H9 (cell line): ENCODE measurements at regions not wholly inside any gene's neighbourhood (a gene's known extent, or its start where the extent isn't known, plus 50 kb on each side); places are given as distances from the start of the nearest gene placed in this dataset.

ENCODE experiments used
- DNase-seq: peaks from one replicate; pipeline ENCODE4 v3.0.0-alpha.2; 2017
- H2AFZ ChIP-seq: one replicate; pipeline ENCODE4 v1.6.1; 2013; ENCODE audit warnings: mild to moderate bottlenecking, low read length, control low read depth, moderate library complexity
- H2AK5ac ChIP-seq: 2 replicates; pipeline ENCODE4 v1.6.1; 2013; ENCODE audit warnings: low read length, control low read depth, mixed read lengths; ENCODE audit not compliant: insufficient read length
- H2BK120ac ChIP-seq: one replicate; pipeline ENCODE4 v1.6.1; 2013; ENCODE audit warnings: low read depth, mild to moderate bottlenecking, low read length, control low read depth, inconsistent platforms; ENCODE audit not compliant: poor library complexity, severe bottlenecking
- H2BK12ac ChIP-seq: 2 replicates; pipeline ENCODE4 v1.6.1; 2013; ENCODE audit warnings: low read length, control low read depth, mixed read lengths, low read depth; ENCODE audit not compliant: insufficient read length
- H2BK15ac ChIP-seq: 2 replicates; pipeline ENCODE4 v1.6.1; 2013; ENCODE audit warnings: low read depth, low read length, control low read depth
- H2BK20ac ChIP-seq: one replicate; pipeline ENCODE4 v1.6.1; 2013; ENCODE audit warnings: low read depth, mild to moderate bottlenecking, low read length, control low read depth, inconsistent platforms; ENCODE audit not compliant: poor library complexity, severe bottlenecking
- H2BK5ac ChIP-seq: 2 replicates; pipeline ENCODE4 v1.6.1; 2013; ENCODE audit warnings: low read length, control low read depth, mixed read lengths; ENCODE audit not compliant: insufficient read length
- H3K14ac ChIP-seq: 2 replicates; pipeline ENCODE4 v1.6.1; 2013; ENCODE audit warnings: low read length, control low read depth; ENCODE audit not compliant: insufficient read depth
- H3K18ac ChIP-seq: 2 replicates; pipeline ENCODE4 v1.6.1; 2013; ENCODE audit warnings: low read depth, mild to moderate bottlenecking, mixed read lengths, low read length, control low read depth; ENCODE audit not compliant: insufficient read length
- H3K23ac ChIP-seq: 2 replicates; pipeline ENCODE4 v1.6.1; 2013; ENCODE audit warnings: low read length, control low read depth, mixed read lengths, low read depth; ENCODE audit not compliant: insufficient read length
- H3K23me2 ChIP-seq: 2 replicates; pipeline ENCODE4 v1.6.1; 2013; ENCODE audit warnings: low read depth, mild to moderate bottlenecking, mixed read lengths, low read length, control low read depth; ENCODE audit not compliant: insufficient read length, poor library complexity, severe bottlenecking
- H3K27ac ChIP-seq: 2 replicates; pipeline ENCODE4 v1.5.1; 2013; ENCODE audit warnings: low read length, control low read depth, mixed read lengths, low read depth; ENCODE audit not compliant: insufficient read length
- H3K27me3 ChIP-seq: 2 replicates; pipeline ENCODE4 v1.6.1; 2013; ENCODE audit warnings: low read length, control low read depth, inconsistent platforms; ENCODE audit not compliant: insufficient read depth
- H3K4ac ChIP-seq: 2 replicates; pipeline ENCODE4 v1.6.1; 2013; ENCODE audit warnings: low read depth, mild to moderate bottlenecking, control low read depth, inconsistent platforms, low read length, moderate library complexity
- H3K4me1 ChIP-seq: 2 replicates; pipeline ENCODE4 v1.6.1; 2013; ENCODE audit warnings: low read length, control low read depth, inconsistent platforms; ENCODE audit not compliant: insufficient read depth
- H3K4me2 ChIP-seq: 2 replicates; pipeline ENCODE4 v1.6.1; 2013; ENCODE audit warnings: low read length, control low read depth, mixed read lengths; ENCODE audit not compliant: insufficient read length, insufficient read depth
- H3K56ac ChIP-seq: 2 replicates; pipeline ENCODE4 v1.6.1; 2013; ENCODE audit warnings: low read depth, mild to moderate bottlenecking, mixed read lengths, low read length, control low read depth; ENCODE audit not compliant: insufficient read length
- H3K79me1 ChIP-seq: 2 replicates; pipeline ENCODE4 v1.6.1; 2013; ENCODE audit warnings: low read depth, mild to moderate bottlenecking, moderate library complexity, low read length, control low read depth, inconsistent platforms; ENCODE audit not compliant: insufficient read depth, poor library complexity, severe bottlenecking
- H3K79me2 ChIP-seq: 2 replicates; pipeline ENCODE4 v1.6.1; 2013; ENCODE audit warnings: low read length, control low read depth, inconsistent platforms; ENCODE audit not compliant: insufficient read depth
- H3K9ac ChIP-seq: 2 replicates; pipeline ENCODE4 v1.6.1; 2013; ENCODE audit warnings: low read length, control low read depth, mixed read lengths; ENCODE audit not compliant: insufficient read length; ENCODE audit errors: extremely low read depth
- H3K9me3 ChIP-seq: one replicate; pipeline ENCODE4 v1.6.1; 2013; ENCODE audit warnings: low read depth, low read length, inconsistent platforms; ENCODE audit not compliant: control insufficient read depth
- H3T11ph ChIP-seq: one replicate; pipeline ENCODE4 v1.6.1; 2013; ENCODE audit warnings: mild to moderate bottlenecking, low read length, control low read depth, inconsistent platforms
- H4K20me1 ChIP-seq: one replicate; pipeline ENCODE4 v1.6.1; 2013; ENCODE audit not compliant: control insufficient read depth, insufficient read length, insufficient read depth
- H4K5ac ChIP-seq: 2 replicates; pipeline ENCODE4 v1.6.1; 2013; ENCODE audit warnings: low read depth, mild to moderate bottlenecking, mixed read lengths, low read length, control low read depth; ENCODE audit not compliant: insufficient read length
- H4K8ac ChIP-seq: replicated peaks from 2 replicates; pipeline ENCODE4 v1.6.1; 2013; ENCODE audit warnings: low read length, control low read depth, mixed read lengths, low read depth; ENCODE audit not compliant: insufficient read length
- H4K91ac ChIP-seq: 2 replicates; pipeline ENCODE4 v1.6.1; 2013; ENCODE audit warnings: low read depth, mild to moderate bottlenecking, moderate library complexity, mixed read lengths, low read length, control low read depth; ENCODE audit not compliant: insufficient read length
- H3K27ac Mint-ChIP-seq, 3 experiments: 2 replicates in 2 of 3; 3 replicates in 1 of 3; pipeline ENCODE4 v1.8.0; 2020 to 2021; ENCODE audit warnings: mixed read lengths in 3 of 3, mild to moderate bottlenecking in 1 of 3, moderate library complexity in 1 of 3
- H3K27me3 Mint-ChIP-seq: 2 replicates; pipeline ENCODE4 v1.8.0; 2021; ENCODE audit warnings: low read depth, mild to moderate bottlenecking, moderate library complexity, mixed read lengths
- H3K36me3 Mint-ChIP-seq, 3 experiments: 2 replicates in 2 of 3; 3 replicates in 1 of 3; pipeline ENCODE4 v1.8.0; 2020 to 2021; ENCODE audit warnings: low read depth in 3 of 3, mixed read lengths in 3 of 3; ENCODE audit not compliant: insufficient read depth in 1 of 3
- H3K4me1 Mint-ChIP-seq, 2 experiments: 2 replicates each; pipeline ENCODE4 v1.8.0; 2020; ENCODE audit warnings: mixed read lengths in 2 of 2
- H3K4me3 Mint-ChIP-seq, 2 experiments: 2 replicates in 1 of 2; 3 replicates in 1 of 2; pipeline ENCODE4 v1.8.0; 2020 to 2021; ENCODE audit warnings: mild to moderate bottlenecking in 2 of 2, mixed read lengths in 2 of 2, moderate library complexity in 1 of 2
- H3K9me3 Mint-ChIP-seq, 2 experiments: 2 replicates in 1 of 2; 3 replicates in 1 of 2; pipeline ENCODE4 v1.8.0; 2020; ENCODE audit warnings: mild to moderate bottlenecking in 2 of 2, mixed read lengths in 2 of 2, moderate library complexity in 1 of 2
- CTCF ChIP-seq: fragments of 200-600 bp; sonication (generic); conservative IDR thresholded peaks from 3 replicates; pipeline ENCODE4 v1.8.0; 2021; ENCODE audit warnings: antibody characterized with exemption, mild to moderate bottlenecking
- WGBS: extraction: QIAGEN DNeasy Blood & Tissue Kit; methylation state at CpG from one replicate; pipeline ENCODE4 v1.1.7; 2013; ENCODE audit warnings: missing lambda C conversion rate, low lambda C conversion rate, mixed read lengths; ENCODE audit not compliant: insufficient read length; ENCODE audit errors: extremely low coverage; 5-methylcytosine and 5-hydroxymethylcytosine counted together

DNA sequence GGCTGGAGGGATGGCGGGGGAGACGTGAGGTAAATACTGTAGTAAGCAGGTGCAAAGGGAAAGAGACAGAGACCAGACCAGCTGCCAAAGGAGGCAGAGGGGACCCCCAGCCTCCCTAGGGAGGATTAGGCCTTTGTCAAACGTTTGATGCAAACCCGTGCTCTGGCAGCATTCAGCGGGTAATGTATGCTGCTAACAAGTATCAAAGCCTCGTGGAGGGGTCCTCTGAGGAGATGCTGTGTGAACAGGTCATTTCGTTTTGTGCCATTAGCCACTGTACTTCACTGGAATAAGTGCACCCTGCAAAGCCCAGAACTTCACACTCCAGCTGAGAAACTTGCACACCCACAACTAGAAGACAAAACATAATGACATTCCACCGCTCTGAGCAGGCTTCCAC is 644.5 kb downstream of the NPHP4 start:
- peaks cover 0 to 6% of the 10 kb centered on the region in 2 experiments; a peak in 3 of 5 replicates for H3K9me3 Mint-ChIP-seq
- no peak overlapping the region for H3T11ph ChIP-seq
- H3K23me2 ChIP-seq: no peaks in the 10 kb centered on the region
- no peak for TF ChIP-seq CTCF
- no peak overlapping the region for H3K14ac ChIP-seq
- no CpG with 5 or more reads among the region's 8 CpGs for WGBS
- H4K5ac ChIP-seq: no peak overlapping the region
- no peak overlapping the region for H3K4ac ChIP-seq
- no peaks in the 10 kb centered on the region for H3K27me3 ChIP-seq
- no peak overlapping the region for H2AK5ac ChIP-seq
- no peak overlapping the region for H2AFZ ChIP-seq
- H2BK15ac ChIP-seq: no peak overlapping the region
- H3K4me2 ChIP-seq: no peak overlapping the region
- no peak for DNase-seq
- H3K79me1 ChIP-seq: no peaks in the 10 kb centered on the region
- no peak overlapping the region for H3K18ac ChIP-seq
- H2BK12ac ChIP-seq: no peak overlapping the region
- H2BK20ac ChIP-seq: no peak overlapping the region
- H2BK120ac ChIP-seq: no peak overlapping the region
- H3K27ac Mint-ChIP-seq: no peak overlapping the region
- H3K4me3 Mint-ChIP-seq: no peak overlapping the region
- no peaks in the 10 kb centered on the region for H3K4me1 ChIP-seq
- H3K79me2 ChIP-seq: no peaks in the 10 kb centered on the region
- H3K36me3 Mint-ChIP-seq: no peaks in the 10 kb centered on the region
- no peak overlapping the region for H4K8ac ChIP-seq
- no peak overlapping the region for H2BK5ac ChIP-seq
- H4K20me1 ChIP-seq: no peaks in the 10 kb centered on the region
- peaks cover 0 to 6% of the 10 kb centered on the region in 2 experiments; a peak in 1 of 4 replicates for H3K4me1 Mint-ChIP-seq
- H3K56ac ChIP-seq: no peak overlapping the region
- H3K27me3 Mint-ChIP-seq: peaks cover 12% of the 10 kb centered on the region
- no peak overlapping the region for H3K27ac ChIP-seq
- no peak overlapping the region for H3K23ac ChIP-seq
- H3K9ac ChIP-seq: no peak overlapping the region
- H4K91ac ChIP-seq: no peak overlapping the region
- no peaks in the 10 kb centered on the region for H3K9me3 ChIP-seq
